NCI-H345 (cell line): ENCODE measurements at regions not wholly inside any gene's neighbourhood (a gene's known extent, or its start where the extent isn't known, plus 50 kb on each side); places are given as distances from the start of the nearest gene placed in this dataset.
"Not testable (repeated sequence)": the region's sequence is repeated elsewhere in the genome, so short reads cannot be mapped to it uniquely, and the experiment has no call there.

Experiments
- DNase-seq: peaks from one replicate; lab custom pipeline; 2025; lab: John Stamatoyannopoulos, UW

- no peak for DNase-seq
Measured at GRCh38 chr5:126053630-126054029, 369.6 kb upstream of the GRAMD2B start.

- no peak for DNase-seq
Measured at GRCh38 chr5:126054577-126055347, 368.4 kb upstream of the GRAMD2B start.

GRCh38 chr5:126055348-126055729, 367.9 kb upstream of the GRAMD2B start:
- no peak for DNase-seq

GRCh38 chr5:126056352-126056751, 366.9 kb upstream of the GRAMD2B start:
- DNase-seq: no peak

GRCh38 chr5:126056851-126057622, 366.2 kb upstream of the GRAMD2B start:
- DNase-seq: no peak

GRCh38 chr5:126058392-126058791, 364.8 kb upstream of the GRAMD2B start:
- not testable (repeated sequence) for DNase-seq

GRCh38 chr5:126062398-126063221, 360.6 kb upstream of the GRAMD2B start:
- no peak for DNase-seq

- DNase-seq: no peak
Measured at GRCh38 chr5:126065061-126065460, 358.1 kb upstream of the GRAMD2B start.

GRCh38 chr5:126066836-126067235, 356.4 kb upstream of the GRAMD2B start:
- DNase-seq: no peak

- no peak for DNase-seq
Measured at GRCh38 chr5:126067404-126067803, 355.8 kb upstream of the GRAMD2B start.

- DNase-seq: no peak
Measured at GRCh38 chr5:126069329-126069728, 353.9 kb upstream of the GRAMD2B start.

GRCh38 chr5:126070481-126070880, 352.7 kb upstream of the GRAMD2B start:
- no peak for DNase-seq

GRCh38 chr5:126074538-126074937, 348.7 kb upstream of the GRAMD2B start:
- DNase-seq: no peak

- no peak for DNase-seq
Measured at GRCh38 chr5:126079266-126079665, 343.9 kb upstream of the GRAMD2B start.

GRCh38 chr5:126081209-126081608, 342.0 kb upstream of the GRAMD2B start:
- DNase-seq: no peak

- no peak for DNase-seq
Measured at GRCh38 chr5:126093041-126093440, 330.2 kb upstream of the GRAMD2B start.

GRCh38 chr5:126093718-126094117, 329.5 kb upstream of the GRAMD2B start:
- no peak for DNase-seq

- no peak for DNase-seq
Measured at GRCh38 chr5:126094991-126095390, 328.2 kb upstream of the GRAMD2B start.

GRCh38 chr5:126096442-126097006, 326.7 kb upstream of the GRAMD2B start:
- DNase-seq: no peak

- no peak for DNase-seq
Measured at GRCh38 chr5:126097876-126098275, 325.3 kb upstream of the GRAMD2B start.

- DNase-seq: no peak
Measured at GRCh38 chr5:126098330-126099017, 324.7 kb upstream of the GRAMD2B start.

GRCh38 chr5:126099077-126099476, 324.1 kb upstream of the GRAMD2B start:
- no peak for DNase-seq
